Bronchial epithelial cell (primary cell): ENCODE measurements at regions not wholly inside any gene's neighbourhood (a gene's known extent, or its start where the extent isn't known, plus 50 kb on each side); places are given as distances from the start of the nearest gene placed in this dataset.
A peak's percentile ranks its signal among the peaks of the same experiment; 100 is the strongest.

ENCODE experiments used
- DNase-seq: peaks from one replicate; pipeline ENCODE4 v3.0.0-alpha.2; 2010; ENCODE audit warnings: low read depth
- FAIRE-seq: peaks from 2 replicates; lab custom pipeline; 2011; peaks lifted over from hg19 to GRCh38; lab: Jason Lieb, UNC
- H3K27me3 ChIP-seq: 2 replicates; pipeline ENCODE4 v1.5.1; 2011; ENCODE audit warnings: low read length; ENCODE audit not compliant: control insufficient read depth, insufficient read depth
- H3K36me3 ChIP-seq: 2 replicates; pipeline ENCODE4 v1.5.1; 2011; ENCODE audit warnings: low read length; ENCODE audit not compliant: control insufficient read depth, insufficient read depth
- H3K4me3 ChIP-seq: 2 replicates; pipeline ENCODE4 v1.5.1; 2011; ENCODE audit warnings: mild to moderate bottlenecking, low read depth, low read length, control low read depth
- CTCF ChIP-seq: IDR thresholded peaks from 2 replicates; pipeline ENCODE4 v1.5.1; 2011; ENCODE audit warnings: mild to moderate bottlenecking, moderate library complexity, low read length, control low read depth, inconsistent platforms; ENCODE audit not compliant: insufficient read depth, severe bottlenecking

GRCh38 chr5:8329773-8330172 is 460.8 kb downstream of the MTRR start:
- no peak for TF ChIP-seq CTCF
- DNase-seq (no peak), FAIRE-seq (no peak)
- Histone ChIP-seq H3K4me3 (no peak overlapping the region), H3K27me3 (no peaks in the 10 kb centered on the region), H3K36me3 (no peaks in the 10 kb centered on the region)

- DNase-seq: no peak
- TF ChIP-seq CTCF: no peak
- H3K36me3 ChIP-seq: no peaks in the 10 kb centered on the region
- no peaks in the 10 kb centered on the region for H3K27me3 ChIP-seq
- FAIRE-seq: peak; percentile 36
- no peak overlapping the region for H3K4me3 ChIP-seq
These were observed 463.9 kb downstream of the MTRR start for GRCh38 chr5:8332666-8333445.

- TF ChIP-seq CTCF: no peak
- DNase-seq (no peak), FAIRE-seq (no peak)
- no peaks in the 10 kb centered on the region for H3K27me3 ChIP-seq
- H3K4me3 ChIP-seq: no peak overlapping the region
- no peaks in the 10 kb centered on the region for H3K36me3 ChIP-seq
These were observed 464.5 kb downstream of the MTRR start for GRCh38 chr5:8333485-8333884.

- H3K36me3 ChIP-seq: no peaks in the 10 kb centered on the region
- DNase-seq (no peak), FAIRE-seq (no peak)
- H3K27me3 ChIP-seq: no peaks in the 10 kb centered on the region
- no peak overlapping the region for H3K4me3 ChIP-seq
- no peak for TF ChIP-seq CTCF
These were observed 465.0 kb downstream of the MTRR start for GRCh38 chr5:8333977-8334376.

- H3K36me3 ChIP-seq: no peaks in the 10 kb centered on the region
- DNase-seq: no peak
- no peak overlapping the region for H3K4me3 ChIP-seq
- H3K27me3 ChIP-seq: no peaks in the 10 kb centered on the region
- no peak for TF ChIP-seq CTCF
- FAIRE-seq: no peak
These were observed 471.3 kb downstream of the MTRR start for GRCh38 chr5:8340261-8340660.
